Choroid plexus epithelial cell (primary cell): ENCODE measurements at regions not wholly inside any gene's neighbourhood (a gene's known extent, or its start where the extent isn't known, plus 50 kb on each side); places are given as distances from the start of the nearest gene placed in this dataset.

ENCODE experiments used
- DNase-seq: peaks from one replicate; pipeline ENCODE4 v3.0.0-alpha.2; 2010; ENCODE audit warnings: low read depth
- H3K4me3 ChIP-seq: 2 replicates; pipeline ENCODE4 v1.5.1; 2011; ENCODE audit warnings: low read depth, mild to moderate bottlenecking, control low read depth, low read length, moderate library complexity
- CTCF ChIP-seq: conservative IDR thresholded peaks from 2 replicates; pipeline ENCODE4 v1.5.1; 2011; ENCODE audit warnings: low read depth, mild to moderate bottlenecking, control low read depth, inconsistent platforms, low read length, moderate library complexity

DNA sequence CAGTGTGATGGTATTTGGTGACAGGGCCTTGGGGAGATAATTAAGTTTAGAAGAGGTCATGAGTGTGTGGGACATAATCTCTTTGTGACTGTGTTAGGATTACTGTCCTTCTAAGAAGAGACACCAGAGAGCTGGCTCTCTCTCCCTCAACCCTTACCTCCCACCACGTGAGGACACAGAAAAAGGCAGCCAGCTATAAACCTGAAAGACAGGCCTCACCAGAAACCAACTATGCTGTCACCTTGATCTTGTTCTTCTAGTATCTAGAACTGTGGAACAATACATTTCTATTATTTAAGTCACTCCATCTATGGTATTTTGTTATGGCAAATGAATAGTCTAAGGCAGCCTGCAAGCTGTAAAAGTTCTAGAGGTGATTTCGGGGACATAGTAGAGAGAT is 203.7 kb downstream of the OTOR start:
- no peak overlapping the region for H3K4me3 ChIP-seq
- TF ChIP-seq CTCF: no peak
- DNase-seq: no peak

DNA sequence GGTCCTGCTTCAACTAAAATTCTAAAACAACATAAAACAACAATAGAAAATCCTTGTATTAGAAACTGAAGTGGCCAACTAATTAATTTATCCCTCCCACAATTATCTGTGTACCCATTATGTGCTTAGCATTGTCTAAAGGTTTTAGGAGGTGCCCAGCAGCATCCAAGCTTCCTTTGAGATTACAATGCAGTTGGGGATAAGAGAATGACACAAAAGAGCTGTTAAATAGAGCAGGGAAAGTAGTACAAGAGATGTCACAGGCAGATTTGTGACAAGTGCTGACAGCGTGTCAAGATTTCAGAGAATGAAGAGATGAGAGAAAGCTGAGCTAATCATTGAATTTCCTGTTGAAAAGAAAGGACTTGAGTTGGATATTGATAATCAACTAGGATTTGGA is 204.8 kb downstream of the OTOR start:
- no peak overlapping the region for H3K4me3 ChIP-seq
- DNase-seq: no peak
- TF ChIP-seq CTCF: no peak

GRCh38 chr20:16953858-16954257 is 205.7 kb downstream of the OTOR start:
- no peak for TF ChIP-seq CTCF
- H3K4me3 ChIP-seq: no peak overlapping the region
- no peak for DNase-seq

DNA sequence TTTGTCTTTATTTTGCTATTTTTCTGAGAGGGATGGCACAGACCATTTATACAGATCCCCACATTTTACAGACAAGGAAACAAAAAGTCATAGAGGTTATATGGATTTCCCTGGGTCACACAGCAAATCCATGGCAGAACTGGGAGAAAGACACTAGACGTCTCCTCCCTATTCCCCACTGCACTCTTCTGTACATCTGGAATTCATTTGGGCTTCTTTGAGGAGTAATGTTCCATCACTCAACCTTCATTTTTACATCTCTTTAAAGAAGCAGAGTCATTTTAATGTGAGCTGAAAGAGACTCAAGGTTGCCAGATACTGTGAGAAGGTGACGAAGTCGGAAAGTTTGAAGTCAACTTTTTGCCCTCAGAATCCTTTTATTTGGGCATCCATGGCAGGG is 207.3 kb downstream of the OTOR start:
- no peak for DNase-seq
- TF ChIP-seq CTCF: no peak
- H3K4me3 ChIP-seq: no peak overlapping the region

DNA sequence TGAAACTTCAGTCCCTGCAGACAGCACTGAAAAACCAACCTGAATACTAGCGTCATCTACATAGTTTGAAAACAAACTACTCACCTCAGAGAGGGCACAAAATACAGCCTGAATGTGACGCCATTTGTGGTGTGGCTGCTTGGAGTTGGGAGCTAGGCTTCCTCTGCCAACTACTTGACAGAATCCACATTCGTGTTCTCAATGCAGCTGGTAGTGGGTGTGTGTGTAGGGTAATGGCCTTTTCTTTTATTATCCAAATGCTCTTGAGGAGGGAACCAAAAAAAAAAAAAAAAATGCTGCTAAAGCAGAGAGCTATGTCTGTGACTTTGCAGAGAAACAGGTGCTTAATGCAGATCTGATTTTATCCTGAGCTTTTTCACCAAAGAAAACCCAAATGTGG is 207.8 kb downstream of the OTOR start:
- no peak for DNase-seq
- no peak for TF ChIP-seq CTCF
- no peak overlapping the region for H3K4me3 ChIP-seq

DNA sequence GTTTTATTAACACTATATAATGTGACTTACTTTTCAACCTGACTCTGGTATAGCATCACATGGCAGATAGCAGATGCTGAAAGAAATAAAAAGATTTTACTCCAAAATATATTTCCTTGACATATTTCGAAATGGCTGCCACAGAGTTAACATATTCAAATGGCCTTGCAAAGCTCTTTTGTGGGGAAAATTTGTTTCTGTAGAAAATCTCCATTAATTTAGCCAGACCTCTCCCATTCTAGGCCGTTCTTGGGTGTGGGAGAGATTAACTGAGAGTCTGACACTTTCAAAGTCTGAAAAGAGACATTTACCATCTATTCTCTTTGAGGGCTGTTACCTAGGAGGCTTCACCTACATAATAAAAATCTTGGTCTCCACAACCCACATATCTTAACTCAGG is 217.2 kb downstream of the OTOR start:
- no peak for TF ChIP-seq CTCF
- no peak overlapping the region for H3K4me3 ChIP-seq
- no peak for DNase-seq

DNA sequence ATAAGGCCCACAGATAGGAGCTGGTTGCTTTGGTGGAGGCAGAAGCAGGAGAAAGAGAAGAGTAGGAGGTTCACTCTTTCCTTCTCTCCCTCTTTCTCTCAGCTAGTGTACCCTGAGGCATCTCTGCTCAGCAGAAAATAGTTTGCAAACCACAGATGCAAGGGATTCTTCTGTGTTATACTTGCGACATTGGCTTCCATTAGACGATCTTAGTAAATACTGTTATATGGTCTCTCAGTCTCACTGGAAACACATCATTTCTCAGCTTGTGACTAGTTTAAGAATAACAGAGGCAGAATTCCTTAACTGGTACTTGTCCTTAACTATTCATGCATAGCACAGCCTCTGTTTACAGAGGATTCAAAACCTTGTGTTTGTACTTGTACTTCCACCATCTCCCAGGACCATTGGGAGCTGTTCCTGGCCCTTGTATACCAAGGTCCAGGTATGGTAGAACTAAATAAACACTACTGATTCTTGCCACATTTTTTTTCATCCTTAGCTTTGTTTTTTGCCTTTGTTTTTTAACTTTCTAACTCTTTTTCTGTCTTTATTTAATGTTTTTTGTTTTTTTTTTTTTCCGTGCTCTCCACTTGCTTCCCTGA is 218.2 kb downstream of the OTOR start:
- no peak for DNase-seq
- TF ChIP-seq CTCF: no peak
- H3K4me3 ChIP-seq: no peak overlapping the region
